A673 (cell line): ENCODE measurements at regions not wholly inside any gene's neighbourhood (a gene's known extent, or its start where the extent isn't known, plus 50 kb on each side); places are given as distances from the start of the nearest gene placed in this dataset.

ENCODE experiments used
- EZH2 ChIP-seq: fragments of 200-600 bp; sonication (generic); IDR thresholded peaks from 2 replicates; pipeline ENCODE4 v1.6.1; 2017; ENCODE audit warnings: borderline replicate concordance, low read depth, mild to moderate bottlenecking, mixed read lengths, antibody characterized with exemption, low read length; ENCODE audit not compliant: poor library complexity, severe bottlenecking
- TF ChIP-seq, protein P1 (sequence below): fragments of 300-800, 200-600 bp; sonication (generic); conservative IDR thresholded peaks from 2 replicates; pipeline ENCODE4 v1.5.1; 2017; ENCODE audit warnings: low read depth, mild to moderate bottlenecking, antibody characterized with exemption, low read length, moderate library complexity, mixed read lengths

DNA sequence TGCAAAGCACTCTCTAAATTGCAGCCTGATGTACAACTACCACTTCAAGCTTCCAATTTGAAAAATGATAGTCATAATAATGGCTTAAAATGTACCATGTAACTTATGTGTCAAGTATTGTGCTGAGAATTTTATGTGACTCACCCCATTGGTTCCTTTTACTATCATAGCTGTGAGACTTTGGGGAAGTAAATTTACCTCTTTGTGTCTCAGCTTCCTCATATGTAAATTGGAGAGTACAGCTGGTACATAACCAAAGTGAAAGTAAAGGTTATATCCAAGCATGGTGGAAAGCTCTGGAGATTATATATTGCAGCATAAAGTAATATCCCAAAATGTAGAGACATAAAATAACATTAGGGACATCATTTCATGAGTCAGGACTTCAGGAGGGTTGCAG, 2200.4 kb upstream of the C9orf72 start:
- TF ChIP-seq, protein P1, sequence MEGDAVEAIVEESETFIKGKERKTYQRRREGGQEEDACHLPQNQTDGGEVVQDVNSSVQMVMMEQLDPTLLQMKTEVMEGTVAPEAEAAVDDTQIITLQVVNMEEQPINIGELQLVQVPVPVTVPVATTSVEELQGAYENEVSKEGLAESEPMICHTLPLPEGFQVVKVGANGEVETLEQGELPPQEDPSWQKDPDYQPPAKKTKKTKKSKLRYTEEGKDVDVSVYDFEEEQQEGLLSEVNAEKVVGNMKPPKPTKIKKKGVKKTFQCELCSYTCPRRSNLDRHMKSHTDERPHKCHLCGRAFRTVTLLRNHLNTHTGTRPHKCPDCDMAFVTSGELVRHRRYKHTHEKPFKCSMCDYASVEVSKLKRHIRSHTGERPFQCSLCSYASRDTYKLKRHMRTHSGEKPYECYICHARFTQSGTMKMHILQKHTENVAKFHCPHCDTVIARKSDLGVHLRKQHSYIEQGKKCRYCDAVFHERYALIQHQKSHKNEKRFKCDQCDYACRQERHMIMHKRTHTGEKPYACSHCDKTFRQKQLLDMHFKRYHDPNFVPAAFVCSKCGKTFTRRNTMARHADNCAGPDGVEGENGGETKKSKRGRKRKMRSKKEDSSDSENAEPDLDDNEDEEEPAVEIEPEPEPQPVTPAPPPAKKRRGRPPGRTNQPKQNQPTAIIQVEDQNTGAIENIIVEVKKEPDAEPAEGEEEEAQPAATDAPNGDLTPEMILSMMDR, result no peak
- TF ChIP-seq EZH2, result no peak
